ENCODE measurements at regions not wholly inside any gene's neighbourhood (a gene's known extent, or its start where the extent isn't known, plus 50 kb on each side); places are given as distances from the start of the nearest gene placed in this dataset.

- Histone ChIP-seq H3K27ac (no peak overlapping the region), H3K4me3 (no peak overlapping the region), H3F3A (ENCODE audit: insufficient read depth, low read depth) (no peaks in the 10 kb centered on the region), H3K4me2 (no peak overlapping the region), H4K20me1 (ENCODE audit: insufficient read depth) (no peaks in the 10 kb centered on the region), H3K27me3 (ENCODE audit: insufficient read depth, low read depth) (peaks cover 54% of the 10 kb centered on the region), H3K9me3 (ENCODE audit: insufficient read depth, low read depth) (no peaks in the 10 kb centered on the region), H3K4me1 (replicated peaks; ENCODE audit: insufficient read depth) (no peaks in the 10 kb centered on the region), H3K9me2 (ENCODE audit: insufficient read depth) (no peaks in the 10 kb centered on the region), H3K36me3 (ENCODE audit: low read depth) (no peaks in the 10 kb centered on the region), H2AFZ (no peak overlapping the region), H3K79me2 (ENCODE audit: low read depth) (no peaks in the 10 kb centered on the region)
- DNase-seq, result no peak
- no peak for TF ChIP-seq CTCF (conservative IDR thresholded peaks at IDR 0.05)
- TF ChIP-seq EZH2 (IDR thresholded peaks at IDR 0.05; ENCODE audit: low read depth), result no peak
- BruUV-seq (replicated peaks), result no TSS peak
- ChIA-PET CTCF (no interaction called here), POLR2A (ENCODE audit: unreplicated experiment) (no interaction called here)
- intact Hi-C loops (cut with micrococcal nuclease; ENCODE audit: unreplicated experiment), result no loop called here
These were observed 352.3 kb upstream of the B3GAT1 start for GRCh38 chr11:134764367-134764766.

GRCh38 chr11:134763030-134763388, 351.0 kb upstream of the B3GAT1 start:
- Histone ChIP-seq H3K4me2 (no peak overlapping the region), H2AFZ (no peak overlapping the region), H3K9me3 (ENCODE audit: insufficient read depth, low read depth) (no peaks in the 10 kb centered on the region), H3K9me2 (ENCODE audit: insufficient read depth) (no peaks in the 10 kb centered on the region), H3K79me2 (ENCODE audit: low read depth) (no peaks in the 10 kb centered on the region), H3F3A (ENCODE audit: insufficient read depth, low read depth) (no peaks in the 10 kb centered on the region), H3K27me3 (ENCODE audit: insufficient read depth, low read depth) (peaks cover 54% of the 10 kb centered on the region), H3K4me3 (no peak overlapping the region), H3K36me3 (ENCODE audit: low read depth) (no peaks in the 10 kb centered on the region), H3K27ac (no peak overlapping the region), H4K20me1 (ENCODE audit: insufficient read depth) (no peaks in the 10 kb centered on the region), H3K4me1 (replicated peaks; ENCODE audit: insufficient read depth) (no peaks in the 10 kb centered on the region)
- DNase-seq, result no peak
- TF ChIP-seq CTCF (conservative IDR thresholded peaks at IDR 0.05) (no peak), EZH2 (IDR thresholded peaks at IDR 0.05; ENCODE audit: low read depth) (no peak)
- POLR2A ChIA-PET (ENCODE audit: unreplicated experiment), result no interaction called here
- intact Hi-C loops (cut with micrococcal nuclease; ENCODE audit: unreplicated experiment), result no loop called here
- BruUV-seq (replicated peaks), result no TSS peak
- CTCF ChIA-PET, result no interaction called here

- Histone ChIP-seq H3K4me3 (no peak overlapping the region), H3K9me2 (ENCODE audit: insufficient read depth) (no peaks in the 10 kb centered on the region), H3K36me3 (ENCODE audit: low read depth) (no peaks in the 10 kb centered on the region), H3K4me2 (no peak overlapping the region), H3K79me2 (ENCODE audit: low read depth) (no peaks in the 10 kb centered on the region), H3K27me3 (ENCODE audit: insufficient read depth, low read depth) (peaks cover 58% of the 10 kb centered on the region), H2AFZ (no peak overlapping the region), H4K20me1 (ENCODE audit: insufficient read depth) (no peaks in the 10 kb centered on the region), H3K4me1 (replicated peaks; ENCODE audit: insufficient read depth) (no peaks in the 10 kb centered on the region), H3K9me3 (ENCODE audit: insufficient read depth, low read depth) (no peaks in the 10 kb centered on the region), H3F3A (ENCODE audit: insufficient read depth, low read depth) (no peaks in the 10 kb centered on the region), H3K27ac (no peak overlapping the region)
- ChIA-PET POLR2A (ENCODE audit: unreplicated experiment) (no interaction called here), CTCF (no interaction called here)
- DNase-seq, result no peak
- TF ChIP-seq EZH2 (IDR thresholded peaks at IDR 0.05; ENCODE audit: low read depth) (no peak), CTCF (conservative IDR thresholded peaks at IDR 0.05) (no peak)
- intact Hi-C loops (cut with micrococcal nuclease; ENCODE audit: unreplicated experiment), result no loop called here
- no TSS peak for BruUV-seq (replicated peaks)
These were observed 350.4 kb upstream of the B3GAT1 start for GRCh38 chr11:134762248-134763029.
